Caco-2 (cell line): ENCODE measurements at regions not wholly inside any gene's neighbourhood (a gene's known extent, or its start where the extent isn't known, plus 50 kb on each side); places are given as distances from the start of the nearest gene placed in this dataset.

Experiments
- BruUV-seq: library from RNA; stranded (reverse); fragments of 400-500 nt; replicated peaks from 2 replicates; lab custom pipeline; 2021; lab: Mats Ljungman, UMichigan
- CTCF ChIA-PET: fragments of 300-600 bp; sonication (Branson Sonifier 250); formaldehyde crosslinking; loops from one replicate; lab custom pipeline; 2022; ENCODE audit warnings: antibody characterized with exemption; lab: Charles Lee
- POLR2A ChIA-PET: fragments of 300-600 bp; sonication (Branson Sonifier 250); formaldehyde crosslinking; loops from one replicate; lab custom pipeline; 2022; ENCODE audit warnings: antibody characterized with exemption; lab: Charles Lee
- DNase-seq, 2 experiments: peaks; one replicate each; pipeline versions ENCODE4 v3.0.0 to v3.0.0-alpha.2; 2020 to 2022
- H3K27me3 ChIP-seq: replicated peaks from 2 replicates; pipeline ENCODE4 v1.6.0; 2011; ENCODE audit warnings: low read length; ENCODE audit not compliant: control insufficient read depth, insufficient read depth
- H3K36me3 ChIP-seq: 2 replicates; pipeline ENCODE4 v1.5.1; 2011; ENCODE audit warnings: low read length; ENCODE audit not compliant: control insufficient read depth, insufficient read depth
- H3K4me1 ChIP-seq: fragments of 250-450 bp; sonication (Bioruptor Pico); 2 replicates; pipeline ENCODE4 v1.5.1; 2020; ENCODE audit warnings: mild to moderate bottlenecking
- H3K4me3 ChIP-seq: 2 replicates; pipeline ENCODE4 v1.5.1; 2011; ENCODE audit warnings: low read depth, mild to moderate bottlenecking, control low read depth, low read length
- H3K9me3 ChIP-seq: fragments of 250-450 bp; sonication (Bioruptor Pico); 2 replicates; pipeline ENCODE4 v1.5.1; 2020; ENCODE audit warnings: mild to moderate bottlenecking, moderate library complexity
- H3K27ac Mint-ChIP-seq: one replicate; pipeline ENCODE4 v1.8.0; 2022; ENCODE audit warnings: mixed read lengths; ENCODE audit not compliant: unreplicated experiment
- H3K27me3 Mint-ChIP-seq: one replicate; pipeline ENCODE4 v1.8.0; 2022; ENCODE audit warnings: mixed read lengths; ENCODE audit not compliant: insufficient read depth, unreplicated experiment
- H3K36me3 Mint-ChIP-seq: one replicate; pipeline ENCODE4 v1.8.0; 2022; ENCODE audit warnings: mild to moderate bottlenecking, mixed read lengths; ENCODE audit not compliant: insufficient read depth, unreplicated experiment
- H3K4me1 Mint-ChIP-seq: one replicate; pipeline ENCODE4 v1.8.0; 2022; ENCODE audit warnings: low read depth, mixed read lengths; ENCODE audit not compliant: unreplicated experiment
- H3K4me3 Mint-ChIP-seq: one replicate; pipeline ENCODE4 v1.8.0; 2022; ENCODE audit warnings: mild to moderate bottlenecking, moderate library complexity, mixed read lengths; ENCODE audit not compliant: unreplicated experiment
- H3K9me3 Mint-ChIP-seq: one replicate; pipeline ENCODE4 v1.8.0; 2022; ENCODE audit warnings: mixed read lengths; ENCODE audit not compliant: unreplicated experiment
- intact Hi-C: fragments of 100-400 bp; cut with micrococcal nuclease; formaldehyde crosslinking; loops from one replicate; pipeline ENCODE4 v1.10.0; 2022; ENCODE audit not compliant: unreplicated experiment
- TF ChIP-seq, protein P1 (sequence below), 2 experiments: fragments of 200-600 bp in 1 of 2; IDR thresholded peaks; 1 replicate in 1 of 2; 2 replicates in 1 of 2; pipeline versions ENCODE4 v1.5.1 to v1.8.0; 2011 to 2022; ENCODE audit warnings: antibody characterized with exemption in 1 of 2, control low read depth in 1 of 2, inconsistent platforms in 1 of 2, low read depth in 1 of 2, low read length in 1 of 2, mild to moderate bottlenecking in 1 of 2, moderate library complexity in 1 of 2; ENCODE audit not compliant: insufficient read depth in 1 of 2, severe bottlenecking in 1 of 2, unreplicated experiment in 1 of 2

DNA sequence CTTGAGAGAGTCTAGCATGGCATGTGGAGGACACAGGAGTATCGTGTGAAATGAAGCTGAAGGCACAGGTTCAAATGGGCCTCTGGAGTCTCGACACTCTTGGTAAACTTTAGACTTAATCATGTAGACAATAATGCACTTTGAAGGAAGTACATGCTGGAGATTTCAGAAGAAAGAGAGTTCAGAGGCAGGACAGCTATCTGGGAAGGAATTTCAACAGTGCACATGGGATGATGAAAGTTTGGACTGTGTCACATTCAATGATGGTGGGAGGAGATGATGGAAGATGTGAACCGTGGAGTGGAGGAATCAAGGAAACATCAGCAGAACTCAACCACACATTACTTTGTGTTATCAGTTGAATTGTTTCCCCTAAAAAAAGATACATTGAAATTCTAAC is 88.6 kb upstream of the PAPPA start:
- TF ChIP-seq, protein P1, sequence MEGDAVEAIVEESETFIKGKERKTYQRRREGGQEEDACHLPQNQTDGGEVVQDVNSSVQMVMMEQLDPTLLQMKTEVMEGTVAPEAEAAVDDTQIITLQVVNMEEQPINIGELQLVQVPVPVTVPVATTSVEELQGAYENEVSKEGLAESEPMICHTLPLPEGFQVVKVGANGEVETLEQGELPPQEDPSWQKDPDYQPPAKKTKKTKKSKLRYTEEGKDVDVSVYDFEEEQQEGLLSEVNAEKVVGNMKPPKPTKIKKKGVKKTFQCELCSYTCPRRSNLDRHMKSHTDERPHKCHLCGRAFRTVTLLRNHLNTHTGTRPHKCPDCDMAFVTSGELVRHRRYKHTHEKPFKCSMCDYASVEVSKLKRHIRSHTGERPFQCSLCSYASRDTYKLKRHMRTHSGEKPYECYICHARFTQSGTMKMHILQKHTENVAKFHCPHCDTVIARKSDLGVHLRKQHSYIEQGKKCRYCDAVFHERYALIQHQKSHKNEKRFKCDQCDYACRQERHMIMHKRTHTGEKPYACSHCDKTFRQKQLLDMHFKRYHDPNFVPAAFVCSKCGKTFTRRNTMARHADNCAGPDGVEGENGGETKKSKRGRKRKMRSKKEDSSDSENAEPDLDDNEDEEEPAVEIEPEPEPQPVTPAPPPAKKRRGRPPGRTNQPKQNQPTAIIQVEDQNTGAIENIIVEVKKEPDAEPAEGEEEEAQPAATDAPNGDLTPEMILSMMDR (IDR thresholded peaks at IDR 0.05; ENCODE audit: insufficient read depth in 1 of 2, low read depth in 1 of 2, low read length in 1 of 2, severe bottlenecking in 1 of 2, unreplicated experiment in 1 of 2): no peak
- H3K9me3 ChIP-seq: no peaks in the 10 kb centered on the region
- H3K36me3 ChIP-seq: no peaks in the 10 kb centered on the region
- no peaks in the 10 kb centered on the region for H3K36me3 Mint-ChIP-seq
- H3K27ac Mint-ChIP-seq: no peak overlapping the region
- H3K9me3 Mint-ChIP-seq: no peaks in the 10 kb centered on the region
- POLR2A ChIA-PET: no interaction called here
- CTCF ChIA-PET: no interaction called here
- DNase-seq: no peak
- H3K4me3 Mint-ChIP-seq: no peak overlapping the region
- H3K27me3 Mint-ChIP-seq: peaks cover 10% of the 10 kb centered on the region
- no peaks in the 10 kb centered on the region for H3K27me3 ChIP-seq
- no peak overlapping the region for H3K4me3 ChIP-seq
- intact Hi-C loops: no loop called here
- H3K4me1 Mint-ChIP-seq: no peaks in the 10 kb centered on the region
- H3K4me1 ChIP-seq: no peaks in the 10 kb centered on the region
- BruUV-seq: no TSS peak

DNA sequence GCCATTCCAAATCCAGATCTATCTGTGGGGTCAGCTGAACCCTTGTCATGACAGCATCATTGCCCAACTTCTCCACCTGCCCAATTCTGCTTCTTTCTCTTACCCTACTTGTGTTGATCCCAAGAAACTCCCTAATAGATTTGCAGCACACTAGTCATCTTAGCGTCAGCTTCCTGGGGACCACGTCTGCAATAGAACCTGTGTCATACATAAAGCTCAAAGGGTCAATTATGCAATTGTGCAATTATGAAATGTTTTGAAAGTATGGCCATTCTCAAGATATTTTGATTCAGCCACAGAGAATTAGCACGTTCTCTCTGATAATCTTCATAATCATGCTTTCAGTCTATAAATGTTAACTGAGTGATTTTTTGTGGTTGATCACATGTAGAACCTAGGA is 87.4 kb upstream of the PAPPA start:
- Mint-ChIP-seq H3K27ac (no peak overlapping the region), H3K4me1 (no peaks in the 10 kb centered on the region), H3K36me3 (no peaks in the 10 kb centered on the region), H3K27me3 (peaks cover 7% of the 10 kb centered on the region), H3K4me3 (no peak overlapping the region), H3K9me3 (no peaks in the 10 kb centered on the region)
- Histone ChIP-seq H3K27me3 (no peaks in the 10 kb centered on the region), H3K9me3 (no peaks in the 10 kb centered on the region), H3K4me1 (no peaks in the 10 kb centered on the region), H3K4me3 (no peak overlapping the region), H3K36me3 (no peaks in the 10 kb centered on the region)
- ChIA-PET CTCF (no interaction called here), POLR2A (no interaction called here)
- no peak for DNase-seq
- no TSS peak for BruUV-seq
- TF ChIP-seq, protein P1 (IDR thresholded peaks at IDR 0.05; ENCODE audit: insufficient read depth in 1 of 2, low read depth in 1 of 2, low read length in 1 of 2, severe bottlenecking in 1 of 2, unreplicated experiment in 1 of 2): no peak
- intact Hi-C loops: no loop called here

DNA sequence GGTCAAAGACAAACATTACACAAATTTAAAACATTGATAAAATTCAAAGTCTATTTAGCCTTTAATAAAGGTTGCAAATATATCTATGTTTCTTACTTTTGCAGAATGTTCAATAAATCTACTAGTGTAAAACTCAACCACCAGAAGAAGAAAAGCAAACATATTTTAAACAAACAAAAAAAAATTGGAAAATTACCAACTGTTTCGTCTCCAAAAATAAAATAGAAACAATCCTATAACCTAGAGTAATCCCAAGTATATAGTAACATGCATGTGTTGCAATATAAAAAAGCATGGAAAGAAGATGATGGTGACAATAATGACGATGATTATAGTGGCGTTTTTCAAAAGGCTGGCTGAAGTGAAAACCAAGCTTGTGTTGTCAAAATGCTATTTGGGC is 86.0 kb upstream of the PAPPA start:
- no peak overlapping the region for H3K4me3 ChIP-seq
- no TSS peak for BruUV-seq
- intact Hi-C loops: no loop called here
- TF ChIP-seq, protein P1 (IDR thresholded peaks at IDR 0.05; ENCODE audit: insufficient read depth in 1 of 2, low read depth in 1 of 2, low read length in 1 of 2, severe bottlenecking in 1 of 2, unreplicated experiment in 1 of 2): no peak
- no peak overlapping the region for H3K27ac Mint-ChIP-seq
- no peaks in the 10 kb centered on the region for H3K4me1 ChIP-seq
- no peak for DNase-seq
- H3K27me3 Mint-ChIP-seq: peaks cover 7% of the 10 kb centered on the region
- H3K4me3 Mint-ChIP-seq: no peak overlapping the region
- H3K36me3 ChIP-seq: no peaks in the 10 kb centered on the region
- no peaks in the 10 kb centered on the region for H3K36me3 Mint-ChIP-seq
- H3K9me3 ChIP-seq: no peaks in the 10 kb centered on the region
- no peaks in the 10 kb centered on the region for H3K9me3 Mint-ChIP-seq
- no peaks in the 10 kb centered on the region for H3K27me3 ChIP-seq
- ChIA-PET POLR2A (no interaction called here), CTCF (no interaction called here)
- H3K4me1 Mint-ChIP-seq: no peaks in the 10 kb centered on the region
